PC-9 (cell line): ENCODE measurements at regions not wholly inside any gene's neighbourhood (a gene's known extent, or its start where the extent isn't known, plus 50 kb on each side); places are given as distances from the start of the nearest gene placed in this dataset.

Experiments used
- CTCF ChIP-seq: fragments of 200-600 bp; sonication (generic); conservative IDR thresholded peaks from 2 replicates; pipeline ENCODE4 v1.6.1; 2017; ENCODE audit warnings: mixed run types, antibody characterized with exemption, mild to moderate bottlenecking, moderate library complexity
- EZH2 ChIP-seq: fragments of 200-600 bp; sonication (generic); IDR thresholded peaks from 2 replicates; pipeline ENCODE4 v1.8.0; 2017; ENCODE audit warnings: antibody characterized with exemption, low read depth

- TF ChIP-seq CTCF (no peak), EZH2 (no peak)
These were observed 132.4 kb upstream of the FOXK1 start for GRCh38 chr7:4549681-4550080.
